Adrenal gland (tissue), 9 donors: ENCODE measurements at regions not wholly inside any gene's neighbourhood (a gene's known extent, or its start where the extent isn't known, plus 50 kb on each side); places are given as distances from the start of the nearest gene placed in this dataset.

ENCODE experiments used
- DNase-seq, 7 donors: peaks; one replicate each; pipeline ENCODE4 v3.0.0-alpha.2; 2019 to 2020
- H3K27ac ChIP-seq, 5 donors: fragments of 200-600 bp; sonication (generic) in 4 of 5; 1 replicate in 3 of 5; 2 replicates in 2 of 5; pipeline versions ENCODE4 v1.5.1 to v1.8.0; 2016 to 2020; ENCODE audit warnings: mild to moderate bottlenecking in 1 of 5
- H3K27me3 ChIP-seq: fragments of 200-600 bp; 2 replicates; pipeline ENCODE4 v1.8.0; 2021
- H3K36me3 ChIP-seq, 2 donors: fragments of 200-600 bp; replicated peaks in 1 of 2; 1 replicate in 1 of 2; 2 replicates in 1 of 2; pipeline versions ENCODE4 v1.5.1 to v1.8.0; 2018 to 2022
- H3K4me1 ChIP-seq, 2 donors: fragments of 200-600 bp; replicated peaks in 1 of 2; 1 replicate in 1 of 2; 2 replicates in 1 of 2; pipeline versions ENCODE4 v1.5.1 to v1.8.0; 2018 to 2021
- H3K4me3 ChIP-seq, 4 donors: fragments of 200-600 bp; sonication (generic) in 3 of 4; one replicate each; pipeline ENCODE4 v1.5.1; 2016 to 2018
- H3K9me3 ChIP-seq, 3 donors: fragments of 200-600 bp; sonication (generic) in 1 of 3; replicated peaks in 1 of 3; 1 replicate in 2 of 3; 2 replicates in 1 of 3; pipeline versions ENCODE4 v1.5.1 to v1.8.0; 2016 to 2021
- POLR2A ChIP-seq, 2 donors: fragments of 450-650 bp; IDR thresholded peaks; one replicate each; pipeline ENCODE4 v1.6.1; 2017; ENCODE audit warnings: antibody characterized with exemption in 2 of 2, mild to moderate bottlenecking in 2 of 2, moderate library complexity in 1 of 2
- WGBS, 4 donors: extraction: QIAGEN DNeasy Blood & Tissue Kit in 2 of 4; methylation state at CpG; one replicate each; pipeline versions ENCODE4 v1.1.5 to v1.1.7; 2013 to 2017; 5-methylcytosine and 5-hydroxymethylcytosine counted together
- intact Hi-C, 2 donors: fragments of 100-400 bp; cut with DNase I; formaldehyde crosslinking; loops; one replicate each; pipeline versions ENCODE4 v1.14.1 to v1.15.0; 2022 to 2023
- TF ChIP-seq, protein P1 (sequence below), 6 experiments: fragments of 450-650 bp in 4 of 6; fragments of 200-600 bp in 2 of 6; sonication (generic) in 1 of 6; IDR thresholded peaks; 1 replicate in 5 of 6; 2 replicates in 1 of 6; pipeline versions ENCODE4 v1.5.1 to v1.8.0; 2016 to 2021; ENCODE audit warnings: antibody characterized with exemption in 6 of 6, mild to moderate bottlenecking in 2 of 6, moderate library complexity in 1 of 6
- donor health status: healthy with polysubstance abuse.
- donor health status: Bipolar disorder and iron deficiency.
- donor health status: DM: yes; HTN: yes; CAD: no.
- donor health status: DM: no; HTN: no; CAD: no.
- donor health status: DM: no; HTN: no; CAD: no.

DNA sequence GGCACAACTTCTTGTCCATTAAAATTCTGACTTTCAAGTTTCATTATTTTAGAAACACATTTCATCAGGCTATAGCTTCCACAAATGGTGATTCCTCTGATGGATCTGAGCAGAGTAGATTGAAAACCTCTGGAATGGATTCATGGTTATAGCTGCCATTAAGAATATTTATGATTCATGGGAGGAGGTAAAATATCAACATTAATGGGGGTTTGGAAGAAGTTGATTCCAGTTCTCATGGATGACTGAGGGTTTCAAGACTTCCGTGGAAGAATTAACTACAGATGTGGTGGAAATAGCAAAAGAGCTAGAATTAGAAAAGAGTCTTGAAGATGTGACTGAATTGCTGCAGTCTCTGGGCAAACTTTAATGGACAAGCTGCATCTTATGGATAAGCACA, 797.4 kb downstream of the SUCLG1 start:
- DNase-seq, result no peak
- Histone ChIP-seq H3K27me3 (no peaks in the 10 kb centered on the region), H3K36me3 (no peaks in the 10 kb centered on the region), H3K4me3 (no peak overlapping the region), H3K4me1 (no peaks in the 10 kb centered on the region), H3K27ac (no peak overlapping the region), H3K9me3 (no peaks in the 10 kb centered on the region)
- TF ChIP-seq POLR2A (IDR thresholded peaks at IDR 0.05), result no peak
- TF ChIP-seq, protein P1, sequence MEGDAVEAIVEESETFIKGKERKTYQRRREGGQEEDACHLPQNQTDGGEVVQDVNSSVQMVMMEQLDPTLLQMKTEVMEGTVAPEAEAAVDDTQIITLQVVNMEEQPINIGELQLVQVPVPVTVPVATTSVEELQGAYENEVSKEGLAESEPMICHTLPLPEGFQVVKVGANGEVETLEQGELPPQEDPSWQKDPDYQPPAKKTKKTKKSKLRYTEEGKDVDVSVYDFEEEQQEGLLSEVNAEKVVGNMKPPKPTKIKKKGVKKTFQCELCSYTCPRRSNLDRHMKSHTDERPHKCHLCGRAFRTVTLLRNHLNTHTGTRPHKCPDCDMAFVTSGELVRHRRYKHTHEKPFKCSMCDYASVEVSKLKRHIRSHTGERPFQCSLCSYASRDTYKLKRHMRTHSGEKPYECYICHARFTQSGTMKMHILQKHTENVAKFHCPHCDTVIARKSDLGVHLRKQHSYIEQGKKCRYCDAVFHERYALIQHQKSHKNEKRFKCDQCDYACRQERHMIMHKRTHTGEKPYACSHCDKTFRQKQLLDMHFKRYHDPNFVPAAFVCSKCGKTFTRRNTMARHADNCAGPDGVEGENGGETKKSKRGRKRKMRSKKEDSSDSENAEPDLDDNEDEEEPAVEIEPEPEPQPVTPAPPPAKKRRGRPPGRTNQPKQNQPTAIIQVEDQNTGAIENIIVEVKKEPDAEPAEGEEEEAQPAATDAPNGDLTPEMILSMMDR (IDR thresholded peaks at IDR 0.05), result no peak
- WGBS, 4 donors, result 78 to 85% (median 82%) methylated on average over 1 of the region's 1 CpG
- intact Hi-C loops, result no loop called here

- Histone ChIP-seq H3K27me3 (no peaks in the 10 kb centered on the region), H3K9me3 (no peaks in the 10 kb centered on the region), H3K4me3 (no peak overlapping the region), H3K4me1 (no peaks in the 10 kb centered on the region), H3K27ac (no peak overlapping the region), H3K36me3 (no peaks in the 10 kb centered on the region)
- no peak for DNase-seq
- intact Hi-C loops, result no loop called here
- no peak for TF ChIP-seq POLR2A (IDR thresholded peaks at IDR 0.05)
- TF ChIP-seq, protein P1 (IDR thresholded peaks at IDR 0.05), result no peak
- WGBS, 4 donors, result 48 to 59% (median 58%) methylated on average over 1 of the region's 1 CpG
Observed at GRCh38 chr2:83654091-83654611, 804.9 kb downstream of the SUCLG1 start.

- intact Hi-C loops, result no loop called here
- H3K4me1 ChIP-seq, result no peaks in the 10 kb centered on the region
- DNase-seq, result no peak
- H3K27me3 ChIP-seq, result no peaks in the 10 kb centered on the region
- no peaks in the 10 kb centered on the region for H3K9me3 ChIP-seq
- no peaks in the 10 kb centered on the region for H3K36me3 ChIP-seq
- no peak for TF ChIP-seq POLR2A (IDR thresholded peaks at IDR 0.05)
- TF ChIP-seq, protein P1 (IDR thresholded peaks at IDR 0.05), result no peak
- no peak overlapping the region for H3K27ac ChIP-seq
- no peak overlapping the region for H3K4me3 ChIP-seq
- WGBS, 4 donors, result 50 to 78% (median 68%) methylated on average over 1 of the region's 1 CpG
Observed at GRCh38 chr2:83650898-83651297, 808.2 kb downstream of the SUCLG1 start.

- Histone ChIP-seq H3K4me3 (no peak overlapping the region), H3K27ac (no peak overlapping the region), H3K27me3 (no peaks in the 10 kb centered on the region), H3K9me3 (no peaks in the 10 kb centered on the region), H3K4me1 (no peaks in the 10 kb centered on the region), H3K36me3 (no peaks in the 10 kb centered on the region)
- DNase-seq, result no peak
- 53 to 63% (median 57%) methylated on average over 2 of the region's 2 CpGs for WGBS, 4 donors
- intact Hi-C loops, result no loop called here
- TF ChIP-seq, protein P1 (IDR thresholded peaks at IDR 0.05), result no peak
- TF ChIP-seq POLR2A (IDR thresholded peaks at IDR 0.05), result no peak
Observed at GRCh38 chr2:83650161-83650560, 808.9 kb downstream of the SUCLG1 start.
